ENCODE measurements at regions not wholly inside any gene's neighbourhood (a gene's known extent, or its start where the extent isn't known, plus 50 kb on each side); places are given as distances from the start of the nearest gene placed in this dataset.

DNA sequence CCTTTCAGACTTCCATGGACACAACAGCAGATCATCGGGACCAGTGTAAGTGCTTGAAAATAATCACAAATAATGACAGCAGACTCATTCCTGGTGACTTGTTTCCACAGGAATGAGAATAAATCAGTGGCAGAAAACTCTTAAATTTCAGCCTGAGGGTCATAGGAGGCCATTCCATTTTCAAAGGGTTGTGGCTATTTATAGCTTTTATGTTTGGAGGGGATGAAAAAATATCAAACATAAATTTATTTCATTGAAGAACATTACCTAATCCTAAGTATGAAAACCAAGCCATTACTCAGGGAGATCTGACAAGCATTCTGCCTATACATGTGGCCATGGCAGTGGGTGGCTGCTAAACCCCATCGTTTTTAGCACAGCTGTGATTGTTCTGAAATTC is 173.6 kb upstream of the CNR1 start:
- TF ChIP-seq, protein P1, sequence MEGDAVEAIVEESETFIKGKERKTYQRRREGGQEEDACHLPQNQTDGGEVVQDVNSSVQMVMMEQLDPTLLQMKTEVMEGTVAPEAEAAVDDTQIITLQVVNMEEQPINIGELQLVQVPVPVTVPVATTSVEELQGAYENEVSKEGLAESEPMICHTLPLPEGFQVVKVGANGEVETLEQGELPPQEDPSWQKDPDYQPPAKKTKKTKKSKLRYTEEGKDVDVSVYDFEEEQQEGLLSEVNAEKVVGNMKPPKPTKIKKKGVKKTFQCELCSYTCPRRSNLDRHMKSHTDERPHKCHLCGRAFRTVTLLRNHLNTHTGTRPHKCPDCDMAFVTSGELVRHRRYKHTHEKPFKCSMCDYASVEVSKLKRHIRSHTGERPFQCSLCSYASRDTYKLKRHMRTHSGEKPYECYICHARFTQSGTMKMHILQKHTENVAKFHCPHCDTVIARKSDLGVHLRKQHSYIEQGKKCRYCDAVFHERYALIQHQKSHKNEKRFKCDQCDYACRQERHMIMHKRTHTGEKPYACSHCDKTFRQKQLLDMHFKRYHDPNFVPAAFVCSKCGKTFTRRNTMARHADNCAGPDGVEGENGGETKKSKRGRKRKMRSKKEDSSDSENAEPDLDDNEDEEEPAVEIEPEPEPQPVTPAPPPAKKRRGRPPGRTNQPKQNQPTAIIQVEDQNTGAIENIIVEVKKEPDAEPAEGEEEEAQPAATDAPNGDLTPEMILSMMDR (conservative IDR thresholded peaks at IDR 0.05), result no peak
- H3K27ac ChIP-seq, result no peak overlapping the region

DNA sequence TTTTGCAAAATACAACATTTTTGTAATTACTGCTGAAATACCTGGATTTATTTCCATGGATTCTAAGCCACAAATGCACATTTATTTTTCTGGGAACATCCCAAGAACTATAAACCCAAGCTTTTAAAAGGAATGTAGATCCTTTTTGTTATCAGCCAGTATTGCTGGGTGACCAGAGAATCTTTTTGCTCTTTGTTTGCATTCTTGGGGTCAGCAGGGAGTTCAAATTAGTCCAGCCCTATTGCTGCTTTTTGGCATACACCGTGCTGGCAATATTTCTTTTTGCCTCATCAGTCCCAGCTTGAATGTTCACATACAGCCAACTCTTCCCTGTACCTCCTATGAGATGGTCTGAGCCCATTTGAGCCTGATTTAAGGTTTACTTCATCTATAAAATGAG is 155.2 kb upstream of the CNR1 start:
- TF ChIP-seq, protein P1 (conservative IDR thresholded peaks at IDR 0.05), result no peak
- no peak overlapping the region for H3K27ac ChIP-seq

DNA sequence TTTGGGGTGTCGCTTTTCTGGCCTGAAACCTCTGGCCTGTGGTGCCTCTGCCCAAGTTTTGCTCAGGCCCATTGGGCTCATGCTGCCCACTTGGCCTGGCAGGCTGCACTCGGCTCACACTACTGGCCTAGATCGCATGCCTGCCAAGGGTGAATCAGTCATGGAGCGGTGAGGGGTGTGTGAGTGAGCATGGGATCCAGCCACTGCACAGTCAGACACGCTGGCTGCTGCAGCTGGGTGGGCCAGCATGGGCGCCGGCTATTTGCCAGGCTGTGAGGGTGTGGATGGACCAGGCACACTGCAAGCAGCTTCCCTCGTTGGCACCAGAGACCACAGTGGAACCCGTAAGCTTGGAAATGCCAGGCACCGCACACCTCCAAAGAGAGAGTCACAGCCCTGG is 145.4 kb upstream of the CNR1 start:
- TF ChIP-seq, protein P1 (conservative IDR thresholded peaks at IDR 0.05), result no peak
- no peak overlapping the region for H3K27ac ChIP-seq

DNA sequence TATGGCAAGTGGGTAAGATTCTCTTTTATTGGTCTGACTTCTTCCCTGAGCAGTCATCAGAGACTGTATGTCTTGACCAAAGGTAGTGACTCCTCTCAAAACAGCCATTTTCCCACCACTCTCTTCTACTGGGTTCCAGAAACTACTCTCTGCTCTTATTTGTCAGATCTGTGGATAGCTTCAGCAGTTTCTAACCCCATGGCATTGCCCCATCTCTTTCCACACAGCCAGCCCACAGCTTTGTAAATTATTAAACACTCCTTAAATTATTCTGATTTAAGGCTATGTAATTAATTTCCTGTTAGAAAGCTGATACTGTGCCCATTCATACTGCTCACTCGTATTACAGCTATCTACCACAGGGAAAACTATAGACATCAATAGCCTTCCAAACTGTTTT is 138.4 kb upstream of the CNR1 start:
- TF ChIP-seq, protein P1 (conservative IDR thresholded peaks at IDR 0.05), result no peak
- H3K27ac ChIP-seq, result no peak overlapping the region

DNA sequence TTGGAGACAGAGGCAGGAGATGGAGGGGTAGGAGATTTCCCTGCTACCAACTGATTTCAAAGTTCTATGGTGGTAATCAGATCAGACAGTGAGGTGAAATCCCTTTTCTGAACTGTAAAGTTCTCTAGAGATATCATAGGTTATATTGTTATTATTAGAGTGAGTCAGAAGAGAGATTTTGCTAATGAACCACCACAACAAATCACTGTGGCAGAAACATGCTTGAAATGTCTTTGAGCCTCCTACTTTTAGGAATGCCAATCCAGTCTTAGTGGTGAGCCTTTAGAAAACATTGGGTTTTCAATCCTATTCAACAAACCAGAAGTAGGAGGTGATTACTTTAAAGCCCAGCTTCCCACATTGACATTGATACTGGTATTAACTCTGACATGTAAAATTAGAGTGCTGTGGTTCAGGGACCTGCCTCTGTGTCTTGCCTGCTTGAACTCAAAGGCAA is 136.7 kb upstream of the CNR1 start:
- no peak overlapping the region for H3K27ac ChIP-seq
- TF ChIP-seq, protein P1 (conservative IDR thresholded peaks at IDR 0.05), result no peak

DNA sequence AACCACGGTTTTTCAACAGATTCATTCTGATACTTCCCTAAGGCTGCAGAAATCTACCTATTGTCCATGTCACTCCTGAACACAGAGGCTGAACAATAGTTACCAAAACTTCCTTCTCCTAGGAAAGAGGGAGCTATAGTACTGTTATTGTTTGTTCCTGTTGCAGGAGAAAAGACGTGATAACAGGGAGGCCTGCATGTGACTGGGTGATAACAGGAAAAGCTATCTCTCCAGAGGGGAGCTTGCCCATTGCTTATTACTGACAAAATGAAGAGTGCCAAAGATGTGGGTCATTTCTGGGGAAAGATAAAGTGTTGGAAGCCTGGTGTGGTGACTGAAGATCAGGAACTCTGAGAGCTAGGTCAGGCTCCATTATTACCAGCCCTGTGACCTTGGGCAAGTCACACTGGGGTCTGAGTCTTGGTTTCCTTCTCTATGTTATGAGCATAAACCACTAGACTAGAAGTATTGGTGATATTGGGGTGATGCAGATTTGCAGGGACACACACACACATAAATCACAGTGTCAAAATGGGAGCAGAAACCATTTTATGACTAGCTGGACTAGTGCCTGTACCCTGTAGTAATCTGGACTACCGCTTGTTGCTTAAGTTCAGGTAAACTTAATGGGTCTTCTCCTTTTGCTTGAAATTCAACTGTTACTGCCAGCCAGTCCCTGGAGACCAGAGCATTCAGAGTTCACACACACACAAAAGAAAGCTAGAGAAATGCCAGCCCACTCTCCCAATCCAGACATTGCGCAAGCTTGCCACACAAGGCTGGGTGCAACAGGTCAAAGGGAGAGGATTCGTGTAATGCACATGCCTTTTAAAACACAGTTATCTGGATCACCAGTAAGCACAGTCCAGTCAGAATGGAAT is 136.0 kb upstream of the CNR1 start:
- no peak overlapping the region for H3K27ac ChIP-seq
- TF ChIP-seq, protein P1 (conservative IDR thresholded peaks at IDR 0.05), result no peak

DNA sequence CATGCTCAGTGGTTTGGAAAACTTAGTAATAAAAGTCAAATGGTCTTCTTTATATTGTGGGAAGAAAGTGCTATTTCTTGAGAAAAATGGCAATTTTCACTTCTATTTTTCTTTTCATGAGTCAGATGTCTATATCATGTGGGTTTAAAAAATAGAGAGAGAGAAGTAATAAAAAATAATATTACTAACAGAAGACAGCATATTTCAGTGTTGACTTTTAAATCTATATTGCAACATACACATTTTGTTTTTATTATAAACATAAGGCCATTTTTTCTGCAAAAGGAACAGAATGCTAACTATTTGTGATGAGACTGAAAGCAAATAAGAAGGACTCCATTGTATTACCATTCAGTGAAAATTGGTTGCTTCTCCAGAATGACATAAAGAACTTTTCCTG is 135.1 kb upstream of the CNR1 start:
- TF ChIP-seq, protein P1 (conservative IDR thresholded peaks at IDR 0.05), result no peak
- H3K27ac ChIP-seq, result no peak overlapping the region

Measured in VCaP (cell line).